NK-92 treated with Interleukin-12 subunit alpha and Interleukin-12 subunit beta, amount 100 ng/mL, for 24 hours (cell line): ENCODE measurements at regions not wholly inside any gene's neighbourhood (a gene's known extent, or its start where the extent isn't known, plus 50 kb on each side); places are given as distances from the start of the nearest gene placed in this dataset.

Source experiments
- DNase-seq: peaks from one replicate; lab custom pipeline; 2025; lab: John Stamatoyannopoulos, UW

- no peak for DNase-seq
Measured at GRCh38 chr3:159904455-159904854, 84.2 kb upstream of the IL12A start.

GRCh38 chr3:159904911-159905310, 83.7 kb upstream of the IL12A start:
- DNase-seq = no peak

GRCh38 chr3:159907828-159908227, 80.8 kb upstream of the IL12A start:
- DNase-seq = no peak

- no peak for DNase-seq
Measured at GRCh38 chr3:159910991-159911663, 77.5 kb upstream of the IL12A start.

GRCh38 chr3:159911664-159912037, 77.0 kb upstream of the IL12A start:
- no peak for DNase-seq

GRCh38 chr3:159913712-159914414, 74.8 kb upstream of the IL12A start:
- DNase-seq = no peak

GRCh38 chr3:159914426-159914825, 74.2 kb upstream of the IL12A start:
- no peak for DNase-seq

GRCh38 chr3:159916052-159916451, 72.6 kb upstream of the IL12A start:
- DNase-seq = no peak

GRCh38 chr3:159917141-159917540, 71.5 kb upstream of the IL12A start:
- DNase-seq = no peak

- DNase-seq = no peak
Measured at GRCh38 chr3:159919873-159920272, 68.8 kb upstream of the IL12A start.

- no peak for DNase-seq
Measured at GRCh38 chr3:159922193-159922840, 66.3 kb upstream of the IL12A start.

GRCh38 chr3:159922861-159923312, 65.7 kb upstream of the IL12A start:
- DNase-seq = no peak

- no peak for DNase-seq
Measured at GRCh38 chr3:159923336-159923735, 65.3 kb upstream of the IL12A start.

GRCh38 chr3:159923956-159924355, 64.7 kb upstream of the IL12A start:
- no peak for DNase-seq

- no peak for DNase-seq
Measured at GRCh38 chr3:159924411-159924810, 64.2 kb upstream of the IL12A start.

GRCh38 chr3:159925248-159925647, 63.4 kb upstream of the IL12A start:
- DNase-seq = no peak

- DNase-seq = no peak
Measured at GRCh38 chr3:159926573-159926972, 62.1 kb upstream of the IL12A start.

- DNase-seq = no peak
Measured at GRCh38 chr3:159928071-159928491, 60.6 kb upstream of the IL12A start.

GRCh38 chr3:159928666-159929065, 60.0 kb upstream of the IL12A start:
- no peak for DNase-seq

GRCh38 chr3:159929171-159930141, 59.2 kb upstream of the IL12A start:
- DNase-seq = no peak

- DNase-seq = no peak
Measured at GRCh38 chr3:159934216-159934615, 54.4 kb upstream of the IL12A start.

GRCh38 chr3:159936541-159936940, 52.1 kb upstream of the IL12A start:
- no peak for DNase-seq
